ENCODE measurements at regions not wholly inside any gene's neighbourhood (a gene's known extent, or its start where the extent isn't known, plus 50 kb on each side); places are given as distances from the start of the nearest gene placed in this dataset.

GRCh38 chr9:106309925-106310324 is 553.0 kb upstream of the ZNF462 start:
- no peak for TF ChIP-seq CTCF (IDR thresholded peaks at IDR 0.05)
- TF ChIP-seq ZFX (IDR thresholded peaks at IDR 0.05; ENCODE audit: borderline replicate concordance), result no peak

Data from 22Rv1 (cell line).